ENCODE measurements at regions not wholly inside any gene's neighbourhood (a gene's known extent, or its start where the extent isn't known, plus 50 kb on each side); places are given as distances from the start of the nearest gene placed in this dataset.

- no peak for DNase-seq (ENCODE audit: low read depth, low spot score)
Observed at GRCh38 chr6:132968419-132968950, 154.1 kb downstream of the RPS12 start.

DNA sequence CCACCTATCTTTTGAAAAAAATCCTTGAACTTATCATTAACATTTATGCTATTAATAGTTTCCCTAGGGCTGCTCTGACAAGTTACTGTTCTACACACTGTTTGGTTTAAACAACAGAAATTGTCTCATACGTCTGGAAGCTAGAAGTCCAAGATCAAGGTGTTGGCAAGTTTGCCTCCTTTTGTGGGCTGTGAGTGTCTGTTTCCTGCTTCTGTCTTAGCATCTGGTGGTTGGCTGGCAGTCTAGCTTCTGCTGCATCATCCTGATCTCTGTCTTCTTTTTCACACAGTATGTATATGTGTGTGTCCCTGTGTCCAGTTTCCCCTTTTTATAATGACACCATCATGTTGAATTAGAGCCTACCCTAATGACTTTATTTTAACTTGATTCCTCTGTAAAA, 154.8 kb downstream of the RPS12 start:
- TF ChIP-seq, protein P1, sequence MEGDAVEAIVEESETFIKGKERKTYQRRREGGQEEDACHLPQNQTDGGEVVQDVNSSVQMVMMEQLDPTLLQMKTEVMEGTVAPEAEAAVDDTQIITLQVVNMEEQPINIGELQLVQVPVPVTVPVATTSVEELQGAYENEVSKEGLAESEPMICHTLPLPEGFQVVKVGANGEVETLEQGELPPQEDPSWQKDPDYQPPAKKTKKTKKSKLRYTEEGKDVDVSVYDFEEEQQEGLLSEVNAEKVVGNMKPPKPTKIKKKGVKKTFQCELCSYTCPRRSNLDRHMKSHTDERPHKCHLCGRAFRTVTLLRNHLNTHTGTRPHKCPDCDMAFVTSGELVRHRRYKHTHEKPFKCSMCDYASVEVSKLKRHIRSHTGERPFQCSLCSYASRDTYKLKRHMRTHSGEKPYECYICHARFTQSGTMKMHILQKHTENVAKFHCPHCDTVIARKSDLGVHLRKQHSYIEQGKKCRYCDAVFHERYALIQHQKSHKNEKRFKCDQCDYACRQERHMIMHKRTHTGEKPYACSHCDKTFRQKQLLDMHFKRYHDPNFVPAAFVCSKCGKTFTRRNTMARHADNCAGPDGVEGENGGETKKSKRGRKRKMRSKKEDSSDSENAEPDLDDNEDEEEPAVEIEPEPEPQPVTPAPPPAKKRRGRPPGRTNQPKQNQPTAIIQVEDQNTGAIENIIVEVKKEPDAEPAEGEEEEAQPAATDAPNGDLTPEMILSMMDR (IDR thresholded peaks at IDR 0.05; ENCODE audit: low read depth, low read length) = no peak
- no peak overlapping the region for H3K4me3 ChIP-seq (ENCODE audit: low read depth, low read length)
- H3K27ac ChIP-seq (ENCODE audit: low read depth, low read length) = no peak overlapping the region
- POLR2A ChIA-PET = no interaction called here
- DNase-seq (ENCODE audit: low read depth, low spot score) = no peak
- H3K9me3 ChIP-seq (ENCODE audit: control insufficient read depth, insufficient read depth, low read length) = no peaks in the 10 kb centered on the region
- CTCF ChIA-PET = no interaction called here
- no peaks in the 10 kb centered on the region for H3K27me3 ChIP-seq (ENCODE audit: control insufficient read depth, insufficient read depth, low read length)

More at GRCh38 chr6:132968419-132968950, 154.1 kb downstream of the RPS12 start:
- H3K27me3 ChIP-seq (ENCODE audit: control insufficient read depth, insufficient read depth, low read length) = no peaks in the 10 kb centered on the region
- no peak overlapping the region for H3K4me3 ChIP-seq (ENCODE audit: low read depth, low read length)
- H3K27ac ChIP-seq (ENCODE audit: low read depth, low read length) = no peak overlapping the region
- ChIA-PET CTCF (no interaction called here), POLR2A (no interaction called here)
- H3K9me3 ChIP-seq (ENCODE audit: control insufficient read depth, insufficient read depth, low read length) = no peaks in the 10 kb centered on the region
- TF ChIP-seq, protein P1 (IDR thresholded peaks at IDR 0.05; ENCODE audit: low read depth, low read length) = no peak

DNA sequence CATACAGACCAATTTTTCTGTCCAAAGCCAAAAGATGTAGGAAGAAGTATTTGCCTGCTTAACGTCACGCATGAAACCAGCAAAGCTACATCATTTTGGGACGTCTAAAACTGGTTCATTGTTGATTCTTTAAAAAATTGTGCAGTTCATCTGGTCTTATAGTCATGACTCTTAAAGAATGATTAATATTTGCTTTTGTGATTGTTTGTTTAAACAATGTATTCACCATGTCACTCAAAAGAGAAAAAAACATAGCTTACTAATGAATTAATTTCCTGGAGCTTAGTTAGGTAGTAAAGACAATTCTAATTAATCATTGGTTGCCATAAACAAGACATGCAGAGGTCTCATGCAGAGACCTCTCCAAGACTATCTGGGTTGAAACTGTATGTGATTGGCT, 157.3 kb downstream of the RPS12 start:
- H3K9me3 ChIP-seq (ENCODE audit: control insufficient read depth, insufficient read depth, low read length) = no peaks in the 10 kb centered on the region
- TF ChIP-seq, protein P1 (IDR thresholded peaks at IDR 0.05; ENCODE audit: low read depth, low read length) = no peak
- CTCF ChIA-PET = no interaction called here

DNA sequence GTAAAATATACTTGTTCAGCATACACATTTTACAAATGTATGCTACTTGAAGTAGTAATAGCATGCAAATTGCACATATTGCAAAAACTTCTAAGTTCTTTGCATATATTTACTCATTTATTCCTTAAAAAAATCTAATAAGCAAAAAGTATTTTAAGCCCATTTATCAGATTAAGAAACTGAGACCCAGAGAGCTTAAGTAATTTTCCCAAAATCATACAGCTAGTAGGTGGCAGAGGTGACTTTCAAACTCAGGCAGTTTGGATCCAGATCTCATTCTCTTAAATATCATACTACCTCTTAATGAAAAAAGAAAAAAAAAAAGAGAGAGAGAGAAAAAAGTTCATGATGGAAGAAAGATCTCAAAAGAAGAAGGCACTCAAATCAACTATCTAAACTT, 157.9 kb downstream of the RPS12 start:
- CTCF ChIA-PET = no interaction called here
- TF ChIP-seq, protein P1 (IDR thresholded peaks at IDR 0.05; ENCODE audit: low read depth, low read length) = no peak
- Histone ChIP-seq H3K27me3 (ENCODE audit: control insufficient read depth, insufficient read depth, low read length) (no peaks in the 10 kb centered on the region), H3K4me3 (ENCODE audit: low read depth, low read length) (no peak overlapping the region), H3K27ac (ENCODE audit: low read depth, low read length) (no peak overlapping the region), H3K9me3 (ENCODE audit: control insufficient read depth, insufficient read depth, low read length) (no peaks in the 10 kb centered on the region)
- POLR2A ChIA-PET = no interaction called here
- DNase-seq (ENCODE audit: low read depth, low spot score) = no peak

More for the DNA sequence above, 157.3 kb downstream of the RPS12 start:
- POLR2A ChIA-PET = no interaction called here
- no peak overlapping the region for H3K27ac ChIP-seq (ENCODE audit: low read depth, low read length)
- H3K4me3 ChIP-seq (ENCODE audit: low read depth, low read length) = no peak overlapping the region
- DNase-seq (ENCODE audit: low read depth, low spot score) = no peak
- no peaks in the 10 kb centered on the region for H3K27me3 ChIP-seq (ENCODE audit: control insufficient read depth, insufficient read depth, low read length)

GRCh38 chr6:132972971-132973370, 158.6 kb downstream of the RPS12 start:
- DNase-seq (ENCODE audit: low read depth, low spot score) = no peak
- Histone ChIP-seq H3K27me3 (ENCODE audit: control insufficient read depth, insufficient read depth, low read length) (no peaks in the 10 kb centered on the region), H3K9me3 (ENCODE audit: control insufficient read depth, insufficient read depth, low read length) (no peaks in the 10 kb centered on the region), H3K27ac (ENCODE audit: low read depth, low read length) (no peak overlapping the region), H3K4me3 (ENCODE audit: low read depth, low read length) (no peak overlapping the region)
- TF ChIP-seq, protein P1 (IDR thresholded peaks at IDR 0.05; ENCODE audit: low read depth, low read length) = no peak
- CTCF ChIA-PET = interaction anchor here (2.4 kb wide), 1 partner anchor 10 kb away, joined by 10 read pairs; no protein-coding TSS in a partner anchor
- POLR2A ChIA-PET = interaction anchor here (0.6 kb wide), 1 partner anchor 65 kb away, joined by 13 read pairs; no protein-coding TSS in a partner anchor

All from AG04450 (cell line).